Loucy (cell line): ENCODE measurements at regions not wholly inside any gene's neighbourhood (a gene's known extent, or its start where the extent isn't known, plus 50 kb on each side); places are given as distances from the start of the nearest gene placed in this dataset.

Experiments used
- H2AFZ ChIP-seq: fragments of 200-600 bp; sonication (generic); 2 replicates; pipeline ENCODE4 v1.6.0; 2016; ENCODE audit warnings: antibody characterized with exemption, mild to moderate bottlenecking, low read length, moderate library complexity
- H3F3A ChIP-seq: fragments of 200-600 bp; 2 replicates; pipeline ENCODE4 v1.6.0; 2016; ENCODE audit warnings: antibody characterized with exemption, low read depth, mild to moderate bottlenecking
- H3K27me3 ChIP-seq: fragments of 200-600 bp; sonication (generic); 2 replicates; pipeline ENCODE4 v1.6.1; 2014; ENCODE audit warnings: low read length, mild to moderate bottlenecking; ENCODE audit not compliant: insufficient read depth, poor library complexity, severe bottlenecking
- H3K36me3 ChIP-seq: fragments of 200-600 bp; sonication (generic); 2 replicates; pipeline ENCODE4 v1.6.1; 2016; ENCODE audit warnings: low read length; ENCODE audit not compliant: insufficient read depth
- H3K4me1 ChIP-seq: fragments of 200-600 bp; sonication (generic); 2 replicates; pipeline ENCODE4 v1.5.1; 2014; ENCODE audit warnings: low read length, mild to moderate bottlenecking; ENCODE audit not compliant: insufficient read depth, poor library complexity, severe bottlenecking
- H3K4me2 ChIP-seq: fragments of 200-600 bp; sonication (generic); 2 replicates; pipeline ENCODE4 v1.6.0; 2014; ENCODE audit warnings: antibody characterized with exemption, low read length, low read depth, mild to moderate bottlenecking; ENCODE audit not compliant: poor library complexity, severe bottlenecking
- H3K4me3 ChIP-seq: fragments of 200-600 bp; sonication (generic); 2 replicates; pipeline ENCODE4 v1.5.1; 2014; ENCODE audit warnings: low read length, mild to moderate bottlenecking, mixed read lengths; ENCODE audit not compliant: poor library complexity, severe bottlenecking
- H3K79me2 ChIP-seq: fragments of 200-600 bp; sonication (generic); 2 replicates; pipeline ENCODE4 v1.6.1; 2014; ENCODE audit warnings: low read length; ENCODE audit not compliant: insufficient read depth
- H3K9ac ChIP-seq: fragments of 200-600 bp; sonication (generic); 2 replicates; pipeline ENCODE4 v1.6.0; 2014; ENCODE audit warnings: mild to moderate bottlenecking, low read depth, low read length, moderate library complexity; ENCODE audit not compliant: poor library complexity, severe bottlenecking
- H3K9me2 ChIP-seq: fragments of 200-600 bp; sonication (generic); replicated peaks from 2 replicates; pipeline ENCODE4 v1.6.1; 2016; ENCODE audit warnings: low read depth, low read length, mixed read lengths
- H3K9me3 ChIP-seq: fragments of 200-600 bp; sonication (generic); 2 replicates; pipeline ENCODE4 v1.6.1; 2014; ENCODE audit warnings: mild to moderate bottlenecking, antibody characterized with exemption, low read length, low read depth; ENCODE audit not compliant: insufficient read depth
- H4K20me1 ChIP-seq: fragments of 200-600 bp; sonication (generic); 2 replicates; pipeline ENCODE4 v1.6.0; 2014; ENCODE audit warnings: antibody characterized with exemption, low read length, mild to moderate bottlenecking; ENCODE audit not compliant: insufficient read depth, poor library complexity, severe bottlenecking
- EZH2phosphoT487 ChIP-seq: fragments of 200-600 bp; IDR thresholded peaks from 2 replicates; pipeline ENCODE4 v1.6.1; 2018; ENCODE audit warnings: antibody characterized with exemption, mild to moderate bottlenecking, moderate library complexity, borderline replicate concordance
- TF ChIP-seq, protein P1 (sequence below): fragments of 200-600 bp; sonication (generic); conservative IDR thresholded peaks from 2 replicates; pipeline ENCODE4 v1.5.1; 2014; ENCODE audit warnings: mild to moderate bottlenecking, antibody characterized with exemption, low read length

DNA sequence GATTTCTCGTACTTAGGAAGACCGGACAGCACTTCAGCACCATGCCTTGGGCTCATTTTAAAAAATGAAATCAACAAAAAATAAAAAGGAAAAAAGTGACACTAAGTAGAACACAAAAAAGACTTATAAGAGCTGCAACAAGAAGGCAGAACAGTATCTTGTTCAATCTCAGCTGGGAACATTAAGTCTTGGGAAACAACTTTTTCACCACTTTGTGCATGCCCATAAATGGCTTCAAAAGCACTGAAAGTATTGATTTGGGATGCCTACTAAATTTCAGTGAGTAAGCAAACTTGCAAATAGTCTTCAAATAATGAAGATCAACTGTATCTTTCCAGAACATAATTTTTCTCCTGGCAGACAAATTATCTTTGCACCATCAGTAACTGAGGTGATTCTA lies 489.3 kb downstream of the NXPH1 start:
- no peaks in the 10 kb centered on the region for H3K4me1 ChIP-seq
- TF ChIP-seq, protein P1, sequence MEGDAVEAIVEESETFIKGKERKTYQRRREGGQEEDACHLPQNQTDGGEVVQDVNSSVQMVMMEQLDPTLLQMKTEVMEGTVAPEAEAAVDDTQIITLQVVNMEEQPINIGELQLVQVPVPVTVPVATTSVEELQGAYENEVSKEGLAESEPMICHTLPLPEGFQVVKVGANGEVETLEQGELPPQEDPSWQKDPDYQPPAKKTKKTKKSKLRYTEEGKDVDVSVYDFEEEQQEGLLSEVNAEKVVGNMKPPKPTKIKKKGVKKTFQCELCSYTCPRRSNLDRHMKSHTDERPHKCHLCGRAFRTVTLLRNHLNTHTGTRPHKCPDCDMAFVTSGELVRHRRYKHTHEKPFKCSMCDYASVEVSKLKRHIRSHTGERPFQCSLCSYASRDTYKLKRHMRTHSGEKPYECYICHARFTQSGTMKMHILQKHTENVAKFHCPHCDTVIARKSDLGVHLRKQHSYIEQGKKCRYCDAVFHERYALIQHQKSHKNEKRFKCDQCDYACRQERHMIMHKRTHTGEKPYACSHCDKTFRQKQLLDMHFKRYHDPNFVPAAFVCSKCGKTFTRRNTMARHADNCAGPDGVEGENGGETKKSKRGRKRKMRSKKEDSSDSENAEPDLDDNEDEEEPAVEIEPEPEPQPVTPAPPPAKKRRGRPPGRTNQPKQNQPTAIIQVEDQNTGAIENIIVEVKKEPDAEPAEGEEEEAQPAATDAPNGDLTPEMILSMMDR = no peak
- no peak for TF ChIP-seq EZH2phosphoT487
- no peaks in the 10 kb centered on the region for H3K36me3 ChIP-seq
- H3K4me3 ChIP-seq = no peak overlapping the region
- no peaks in the 10 kb centered on the region for H4K20me1 ChIP-seq
- no peaks in the 10 kb centered on the region for H3K79me2 ChIP-seq
- no peak overlapping the region for H2AFZ ChIP-seq
- no peak overlapping the region for H3K9ac ChIP-seq
- H3F3A ChIP-seq = no peaks in the 10 kb centered on the region
- no peaks in the 10 kb centered on the region for H3K27me3 ChIP-seq
- H3K4me2 ChIP-seq = no peak overlapping the region
- no peaks in the 10 kb centered on the region for H3K9me3 ChIP-seq
- no peaks in the 10 kb centered on the region for H3K9me2 ChIP-seq

- no peak for TF ChIP-seq EZH2phosphoT487
- Histone ChIP-seq H3K9me2 (no peaks in the 10 kb centered on the region), H2AFZ (no peak overlapping the region), H3K4me2 (no peak overlapping the region), H3F3A (no peaks in the 10 kb centered on the region), H3K4me3 (no peak overlapping the region), H3K27me3 (no peaks in the 10 kb centered on the region), H3K36me3 (no peaks in the 10 kb centered on the region), H3K9me3 (no peaks in the 10 kb centered on the region), H3K79me2 (no peaks in the 10 kb centered on the region), H3K4me1 (no peaks in the 10 kb centered on the region), H4K20me1 (no peaks in the 10 kb centered on the region), H3K9ac (no peak overlapping the region)
Observed at GRCh38 chr7:8923164-8923806, 489.9 kb downstream of the NXPH1 start.

DNA sequence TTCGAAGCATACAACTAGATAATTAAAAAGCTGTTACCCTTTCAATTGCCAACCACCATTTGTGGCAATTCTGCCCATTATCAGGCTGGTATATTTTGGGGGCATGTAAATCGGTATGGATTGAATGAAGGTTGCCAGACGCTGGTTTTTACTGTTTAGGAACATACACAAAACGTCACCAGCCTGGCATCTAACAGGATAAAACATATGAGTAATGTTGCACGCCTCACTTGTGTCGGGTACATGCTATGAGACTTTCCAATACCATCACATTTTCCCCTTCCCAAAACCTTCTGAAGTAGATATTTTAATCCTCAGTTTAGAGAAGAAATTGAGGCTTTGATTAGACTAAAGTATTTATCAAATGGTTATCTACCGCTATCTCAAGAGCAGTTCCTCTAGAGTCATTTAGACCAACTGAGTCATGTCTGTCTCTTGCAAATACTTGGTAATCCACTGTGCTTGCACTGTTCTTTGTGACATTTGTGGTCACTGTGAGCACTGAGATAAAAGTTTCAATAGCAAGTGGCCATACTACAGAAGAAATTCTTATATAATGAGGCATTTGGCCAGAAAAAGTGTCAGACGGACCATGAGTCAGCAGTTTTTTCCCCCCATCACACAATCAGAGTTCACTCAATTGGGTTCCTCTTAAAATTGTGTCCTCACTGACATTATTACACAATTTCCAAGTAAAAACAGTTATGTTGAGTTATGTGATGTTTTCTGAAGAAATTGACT lies 498.7 kb downstream of the NXPH1 start:
- H3K27me3 ChIP-seq = no peaks in the 10 kb centered on the region
- no peak for TF ChIP-seq EZH2phosphoT487
- TF ChIP-seq, protein P1 = no peak

More for the DNA sequence above, 498.7 kb downstream of the NXPH1 start:
- Histone ChIP-seq H2AFZ (no peak overlapping the region), H3K79me2 (no peaks in the 10 kb centered on the region), H3K9me3 (no peaks in the 10 kb centered on the region), H3K4me1 (no peaks in the 10 kb centered on the region), H3K4me2 (no peak overlapping the region), H3F3A (no peaks in the 10 kb centered on the region), H3K9ac (no peak overlapping the region), H3K4me3 (no peak overlapping the region), H3K36me3 (no peaks in the 10 kb centered on the region), H4K20me1 (no peaks in the 10 kb centered on the region), H3K9me2 (no peaks in the 10 kb centered on the region)
